HG03066 (cell line): ENCODE measurements at regions not wholly inside any gene's neighbourhood (a gene's known extent, or its start where the extent isn't known, plus 50 kb on each side); places are given as distances from the start of the nearest gene placed in this dataset.
"Not testable (repeated sequence)": the region's sequence is repeated elsewhere in the genome, so short reads cannot be mapped to it uniquely, and the experiment has no call there.

Experiments used
- ATAC-seq: cut with Tn5 transposase; IDR thresholded peaks from one replicate; pipeline ENCODE4 v1.9.1; 2021; ENCODE audit warnings: low read depth; ENCODE audit not compliant: unreplicated experiment

DNA sequence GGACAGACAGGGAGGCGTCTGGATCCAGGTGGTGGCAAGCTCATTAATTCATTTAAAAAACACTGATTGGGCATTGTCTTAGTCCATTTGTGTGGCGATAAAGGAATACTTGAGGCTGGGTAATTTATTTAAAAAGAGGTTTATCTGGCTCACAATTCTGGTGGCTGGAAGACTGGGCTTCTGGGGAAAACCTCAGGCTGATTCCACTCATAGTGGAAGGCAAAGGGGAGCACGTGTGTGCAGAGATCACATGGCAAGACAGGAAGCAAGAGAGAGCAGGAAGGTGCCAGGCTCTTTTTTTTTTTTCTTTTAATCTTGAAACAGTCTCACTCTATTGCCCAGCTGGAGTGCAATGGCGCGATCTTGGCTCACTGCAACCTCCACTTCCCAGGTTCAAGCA, 100.2 kb upstream of the METTL14 start:
- no peak for ATAC-seq

DNA sequence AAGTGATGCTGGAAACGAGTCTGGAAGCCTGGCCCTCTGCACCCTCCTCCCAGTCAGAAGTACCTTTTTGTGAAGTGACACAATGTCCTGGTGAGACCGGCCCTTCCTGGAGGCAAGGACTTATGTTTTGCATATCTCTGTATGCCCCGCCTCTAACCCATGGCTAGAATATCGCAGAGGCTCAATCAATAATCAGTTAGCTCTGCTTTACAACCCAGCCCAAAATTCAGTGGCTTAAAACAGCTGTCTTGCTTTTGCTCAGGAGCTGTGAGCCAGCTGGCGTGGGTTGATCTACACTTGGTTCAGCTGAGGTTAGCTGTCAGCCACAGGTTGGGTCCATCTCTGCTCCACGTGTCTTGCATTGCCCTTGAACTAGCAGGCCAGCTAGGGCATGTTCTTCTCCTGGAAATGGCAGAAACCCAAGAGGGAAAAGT, 98.8 kb upstream of the METTL14 start:
- ATAC-seq: no peak

DNA sequence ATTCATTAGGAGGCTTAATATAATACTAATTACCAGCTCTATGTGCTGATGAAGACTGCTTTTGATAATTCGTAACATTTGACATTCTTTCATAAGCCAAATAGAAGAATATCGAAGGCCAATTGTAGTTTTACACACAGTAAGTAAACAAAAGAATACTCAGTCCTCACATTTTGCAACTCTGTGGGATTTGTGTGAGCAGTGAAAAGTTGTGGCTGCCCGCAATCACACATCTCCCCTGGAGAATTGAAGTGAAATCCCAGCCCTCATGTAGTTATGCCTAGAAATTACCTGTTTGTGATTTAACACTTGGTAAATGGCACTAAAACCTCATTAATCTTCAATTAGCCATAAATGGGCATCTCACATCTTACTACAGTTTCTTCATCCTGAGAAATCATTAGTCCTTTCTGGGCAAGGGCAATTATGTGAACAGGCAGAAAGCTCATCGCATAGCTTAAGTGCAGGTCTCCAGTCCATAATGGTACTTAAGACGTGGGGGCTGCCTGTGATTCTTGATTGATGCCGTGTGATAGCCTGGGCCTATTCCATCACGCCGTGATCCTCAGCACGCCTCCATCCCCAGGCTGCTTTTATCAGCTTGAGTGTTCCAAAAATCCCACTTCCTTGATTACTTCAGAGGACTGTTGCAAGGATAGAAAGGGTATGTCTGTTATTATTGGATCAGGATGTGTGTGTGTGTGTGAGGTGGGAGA, 97.9 kb upstream of the METTL14 start:
- ATAC-seq: no peak

DNA sequence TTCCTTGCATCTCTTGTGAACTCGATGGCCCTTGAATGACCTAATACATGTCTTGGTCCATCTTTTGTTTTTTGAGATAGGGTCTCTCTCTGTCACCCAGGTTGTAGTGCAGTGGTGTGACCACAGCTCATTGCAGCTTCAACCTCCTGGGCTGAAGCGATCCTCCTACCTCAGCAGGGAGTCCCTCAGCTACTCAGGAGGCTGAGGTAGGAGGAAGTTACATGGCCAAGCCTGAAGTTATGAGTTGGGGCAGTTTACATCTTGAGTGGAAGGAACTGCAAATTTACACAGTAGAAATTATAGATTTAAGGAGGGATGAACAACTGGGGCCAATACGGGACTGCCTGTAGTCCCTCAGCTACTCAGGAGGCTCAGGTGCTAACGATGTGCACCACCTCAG, 97.2 kb upstream of the METTL14 start:
- no peak for ATAC-seq

DNA sequence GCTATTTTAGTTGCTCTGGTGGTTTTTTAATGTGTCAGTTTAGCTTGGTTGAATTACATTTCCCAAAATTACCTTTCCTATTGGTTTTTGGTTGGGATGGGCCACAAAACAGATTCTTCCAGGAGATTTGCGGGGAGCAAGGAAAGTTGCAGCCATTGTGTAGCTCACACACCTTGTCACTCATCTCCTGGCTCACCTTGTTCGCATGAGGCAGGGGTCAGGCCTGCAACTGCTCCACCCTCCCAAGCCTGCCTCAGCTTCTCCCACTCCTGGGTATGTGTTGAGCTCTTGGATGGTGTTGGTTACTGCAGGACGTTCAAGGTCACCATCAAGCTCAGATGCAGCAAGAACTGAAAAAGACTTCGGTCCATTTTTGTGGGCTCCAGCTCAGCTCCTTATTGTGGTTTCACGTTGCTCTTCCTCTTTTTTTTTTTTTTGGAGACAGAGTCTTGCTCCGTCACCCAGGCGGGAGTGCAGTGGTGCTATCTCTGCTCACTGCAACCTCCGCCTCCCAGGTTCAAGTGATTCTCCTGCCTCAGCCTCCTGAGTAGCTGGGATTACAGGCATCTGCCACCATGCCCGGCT, 95.6 kb upstream of the METTL14 start:
- ATAC-seq: no peak

DNA sequence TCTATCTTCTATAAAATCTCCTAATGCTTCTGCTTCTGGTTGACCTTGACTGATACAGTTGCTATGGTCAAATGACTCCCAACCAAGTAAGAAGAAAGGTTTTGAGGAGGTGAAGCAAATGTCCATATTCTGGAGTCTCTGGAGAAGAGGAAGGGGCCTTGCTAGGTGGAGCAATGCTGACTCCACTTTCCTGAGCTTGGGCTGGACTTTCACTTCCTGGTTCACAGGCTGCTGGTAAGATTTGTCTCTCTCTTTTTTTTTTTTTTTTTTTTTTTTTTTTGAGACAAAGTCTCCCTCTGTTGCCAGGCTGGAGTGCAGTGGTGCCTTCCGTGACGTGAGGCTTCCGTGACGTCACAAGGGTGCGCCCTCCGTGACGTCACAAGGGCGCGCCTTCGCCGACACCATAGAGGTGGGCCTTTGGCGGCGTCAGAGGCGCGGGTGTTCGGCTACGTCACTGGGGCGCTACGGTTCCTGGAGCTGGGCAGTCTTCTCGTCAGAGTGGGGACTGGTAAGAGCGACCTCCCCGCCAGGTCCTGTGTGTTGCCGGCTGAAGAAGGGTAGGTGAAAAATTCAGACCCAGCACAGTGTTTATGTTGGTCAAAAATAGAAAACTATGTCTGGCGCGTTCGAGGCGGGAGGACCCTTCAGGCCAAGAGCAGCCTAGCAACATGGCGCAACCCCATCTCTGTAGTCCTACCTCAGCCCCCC, 93.7 kb upstream of the METTL14 start:
- peak; percentile 96 for ATAC-seq

DNA sequence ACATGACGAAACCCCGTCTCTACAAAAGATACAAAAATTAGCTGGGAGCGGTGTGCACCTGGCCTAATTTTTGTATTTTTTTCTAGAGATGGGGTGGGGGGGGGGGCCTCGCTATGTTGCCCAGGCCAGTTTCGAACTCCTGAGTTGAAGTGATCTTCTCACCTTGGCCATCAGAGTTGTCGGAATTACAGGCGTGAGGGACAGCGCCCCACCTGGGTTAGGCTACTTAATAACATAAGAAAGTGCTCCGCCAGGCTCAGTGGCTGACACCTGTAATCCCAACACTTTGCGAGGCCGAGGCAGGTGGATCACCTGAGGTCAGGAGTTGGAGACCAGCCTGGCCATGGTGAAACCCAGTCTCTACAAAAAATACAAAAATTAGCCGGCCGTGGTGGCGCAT, 92.9 kb upstream of the METTL14 start:
- not testable (repeated sequence) for ATAC-seq

DNA sequence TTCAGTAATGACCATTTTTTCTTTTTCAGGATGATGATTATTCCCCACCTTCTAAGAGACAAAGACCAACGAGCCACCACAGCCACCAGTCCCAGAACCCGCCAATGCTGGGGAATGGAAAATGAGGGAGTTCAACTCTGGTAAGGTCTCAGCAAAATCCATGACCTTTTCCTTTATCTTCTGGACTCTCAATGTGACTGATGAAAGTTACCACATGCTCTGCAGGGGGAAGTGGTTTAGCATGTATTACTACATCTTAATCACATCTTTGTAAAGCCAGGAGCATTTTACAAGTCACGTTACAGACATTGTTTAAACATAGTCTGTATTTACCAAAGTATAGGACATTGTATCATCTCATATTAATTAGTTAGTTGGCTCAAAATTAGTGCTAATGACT, 89.3 kb upstream of the METTL14 start:
- ATAC-seq: not testable (repeated sequence)

DNA sequence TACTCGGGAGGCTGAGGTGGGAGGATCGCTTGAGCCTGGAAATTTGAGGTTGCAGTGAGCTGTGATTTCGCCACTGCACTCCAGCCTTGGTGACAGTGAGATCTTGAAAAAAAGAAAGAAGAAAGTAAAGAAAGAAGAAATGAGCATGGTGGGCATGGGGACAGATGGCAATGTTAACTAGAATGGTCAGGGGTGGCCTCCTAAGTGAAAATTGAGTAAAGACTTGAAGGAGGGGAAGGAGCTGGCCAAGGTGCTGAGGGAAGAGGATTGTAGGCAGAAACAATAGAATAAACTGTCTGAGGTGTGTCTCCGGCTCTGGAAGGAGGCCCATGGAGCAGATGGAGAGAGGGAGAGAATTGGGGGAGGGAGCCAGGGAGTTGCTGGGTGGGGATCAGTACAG, 60.1 kb upstream of the METTL14 start:
- not testable (repeated sequence) for ATAC-seq

DNA sequence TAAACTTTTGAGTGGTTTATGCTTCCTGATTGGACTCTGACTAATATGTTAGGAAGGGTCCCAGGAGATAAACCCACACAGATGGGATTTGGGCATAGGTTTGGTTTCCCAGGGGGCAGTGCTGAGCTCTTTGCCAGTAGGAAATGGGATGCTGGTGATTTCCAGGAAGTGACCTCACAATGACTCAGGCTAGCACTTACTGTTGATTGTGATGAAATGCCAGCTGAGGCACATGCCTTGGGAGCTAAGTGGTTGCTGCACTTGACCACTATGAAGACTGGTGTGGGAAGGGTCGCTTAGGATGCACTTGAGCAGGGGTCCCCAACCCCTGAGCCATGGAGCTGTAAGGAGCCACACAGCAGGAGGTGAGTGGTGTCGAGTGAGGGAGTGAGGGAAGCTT, 55.5 kb upstream of the METTL14 start:
- ATAC-seq: not testable (repeated sequence)

DNA sequence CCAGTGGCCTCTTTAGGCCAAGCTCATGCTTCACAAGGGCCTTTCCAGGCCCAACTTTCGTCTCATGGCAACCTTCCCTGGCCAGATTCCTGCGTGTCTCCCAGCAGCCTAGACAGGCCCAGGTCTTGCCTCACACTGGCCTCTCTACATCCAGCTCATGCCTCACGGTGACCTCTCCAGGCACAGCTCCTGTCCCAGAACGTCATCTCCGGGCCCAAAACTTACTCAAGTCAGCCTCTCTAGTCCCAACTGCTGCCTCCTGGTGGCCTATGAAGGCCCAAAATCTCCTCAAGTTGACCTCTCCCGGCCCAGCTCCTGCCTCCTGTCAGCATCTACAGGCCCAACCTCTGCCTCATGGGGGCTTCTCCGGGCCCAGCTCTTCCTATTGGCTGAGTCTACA, 54.3 kb upstream of the METTL14 start:
- ATAC-seq: not testable (repeated sequence)

DNA sequence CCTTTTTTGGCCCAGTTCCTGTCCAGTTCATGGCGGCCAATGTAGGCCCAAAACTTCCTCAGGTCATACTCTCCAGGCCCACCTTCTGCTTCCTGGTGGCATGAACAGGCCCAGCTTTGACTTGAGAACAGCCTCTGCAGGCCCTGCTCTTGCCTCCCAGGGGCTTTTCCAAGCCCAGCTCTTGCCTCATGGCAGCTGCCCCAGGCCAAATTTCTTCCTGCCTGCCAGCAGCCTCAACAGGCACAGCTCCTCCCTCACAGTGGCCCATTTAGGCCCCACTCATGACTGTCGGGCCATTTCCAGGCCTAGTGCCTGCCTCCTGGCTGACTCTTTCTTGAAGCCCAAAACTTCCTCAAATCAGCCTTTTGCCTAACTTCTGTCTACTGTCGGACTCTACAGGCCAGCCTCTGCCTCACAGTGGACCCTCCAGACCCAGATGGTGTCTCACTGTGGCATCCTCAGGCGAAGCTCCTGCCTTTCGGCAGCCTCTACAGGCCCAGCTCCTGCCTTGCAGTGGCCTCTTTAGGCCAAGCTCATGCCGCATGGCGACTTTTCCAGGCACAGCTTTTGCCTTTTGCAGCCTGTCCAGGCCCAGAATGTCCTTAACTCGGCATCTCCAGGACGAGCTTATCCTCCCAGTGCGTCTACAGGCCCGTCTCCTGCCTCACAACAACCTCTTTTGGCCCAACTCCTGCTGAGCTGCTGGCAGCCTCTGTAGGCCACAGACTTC, 53.7 kb upstream of the METTL14 start:
- not testable (repeated sequence) for ATAC-seq

DNA sequence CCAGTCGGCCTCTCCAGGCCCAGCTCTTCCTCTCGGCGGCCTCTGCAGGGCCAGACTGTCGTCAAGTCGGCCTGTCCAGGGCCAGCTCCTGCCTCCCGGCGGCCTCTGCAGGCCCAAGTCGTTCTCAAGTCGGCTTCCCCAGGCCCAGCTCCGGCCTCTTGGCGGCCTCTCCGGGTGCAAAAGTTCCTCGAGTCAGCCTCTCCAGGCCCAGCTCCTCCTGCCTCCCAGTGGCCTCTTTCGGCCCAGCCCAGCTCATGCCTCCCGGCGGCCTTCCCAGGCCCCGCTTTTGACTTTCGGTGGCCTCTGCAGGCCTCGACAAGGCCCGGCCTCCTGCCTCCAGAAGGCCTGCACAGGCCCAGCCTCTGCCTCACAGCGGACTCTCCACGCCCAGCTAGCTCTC, 51.7 kb upstream of the METTL14 start:
- not testable (repeated sequence) for ATAC-seq

DNA sequence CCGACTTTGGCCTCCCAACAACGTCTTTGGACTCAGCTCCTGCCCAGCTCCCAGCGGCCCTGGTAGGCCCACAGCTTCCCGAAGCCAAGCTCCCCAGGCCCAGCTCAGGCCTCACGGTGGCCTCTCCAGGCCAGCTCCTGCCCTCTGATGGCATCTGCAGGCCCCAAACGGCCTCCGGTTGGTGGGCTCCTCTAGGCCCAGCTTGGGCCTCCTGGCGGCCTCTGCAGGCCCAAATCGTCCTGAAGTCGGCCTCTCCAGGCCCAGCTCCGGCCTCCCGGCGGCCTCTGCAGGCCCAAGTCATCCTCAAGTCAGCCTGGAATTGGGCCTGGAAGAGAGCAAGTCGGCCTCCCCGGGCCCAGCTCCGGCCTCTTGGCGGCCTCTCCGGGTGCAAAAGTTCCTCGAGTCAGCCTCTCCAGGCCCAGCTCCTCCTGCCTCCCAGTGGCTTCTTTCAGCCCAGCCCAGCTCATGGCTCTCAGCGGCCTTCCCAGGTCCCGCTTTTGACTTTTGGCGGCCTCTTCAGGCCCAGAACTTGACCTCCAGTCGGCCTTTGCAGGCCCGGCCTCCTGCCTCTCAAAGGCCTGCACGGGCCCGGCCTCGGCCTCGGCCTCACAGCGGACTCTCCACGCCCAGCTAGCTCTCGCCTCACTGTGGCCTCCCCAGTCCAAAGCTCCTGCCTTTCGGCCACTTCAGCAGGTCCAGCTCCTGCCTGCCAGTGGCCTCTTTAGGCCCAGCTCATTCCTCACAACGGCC, 50.9 kb upstream of the METTL14 start:
- not testable (repeated sequence) for ATAC-seq
